Activated CD4-positive, alpha-beta memory T cell treated with anti-CD3 and anti-CD28 coated beads, Interleukin-2, amount 10 ng/mL, durations not matched to agents 7 days and 5 days (primary cell): ENCODE measurements at regions not wholly inside any gene's neighbourhood (a gene's known extent, or its start where the extent isn't known, plus 50 kb on each side); places are given as distances from the start of the nearest gene placed in this dataset.
"Not testable (repeated sequence)": the region's sequence is repeated elsewhere in the genome, so short reads cannot be mapped to it uniquely, and the experiment has no call there.

Source experiments
- CTCF ChIA-PET: fragments of 350-600 bp; sonication (Branson Sonifier 250); formaldehyde crosslinking; loops from one replicate; lab custom pipeline; 2021; ENCODE audit warnings: antibody characterized with exemption, inconsistent platforms; lab: Charles Lee
- POLR2A ChIA-PET: fragments of 350-600 bp; sonication (Branson Sonifier 250); formaldehyde crosslinking; loops from one replicate; lab custom pipeline; 2021; ENCODE audit warnings: antibody characterized with exemption; lab: Charles Lee
- DNase-seq: peaks from one replicate; pipeline ENCODE4 v3.0.0-alpha.2; 2020
- H3K27ac Mint-ChIP-seq: one replicate; pipeline ENCODE4 v1.8.0; 2021; ENCODE audit warnings: mild to moderate bottlenecking, mixed read lengths
- H3K27me3 Mint-ChIP-seq: one replicate; pipeline ENCODE4 v1.8.0; 2021; ENCODE audit warnings: mixed read lengths
- H3K36me3 Mint-ChIP-seq: one replicate; pipeline ENCODE4 v1.8.0; 2021; ENCODE audit warnings: low read depth, mixed read lengths
- H3K4me1 Mint-ChIP-seq: one replicate; pipeline ENCODE4 v1.8.0; 2021; ENCODE audit warnings: mixed read lengths
- H3K4me3 Mint-ChIP-seq: one replicate; pipeline ENCODE4 v1.8.0; 2021; ENCODE audit warnings: mild to moderate bottlenecking, mixed read lengths
- H3K9me3 Mint-ChIP-seq: one replicate; pipeline ENCODE4 v1.8.0; 2021; ENCODE audit warnings: mixed read lengths

DNA sequence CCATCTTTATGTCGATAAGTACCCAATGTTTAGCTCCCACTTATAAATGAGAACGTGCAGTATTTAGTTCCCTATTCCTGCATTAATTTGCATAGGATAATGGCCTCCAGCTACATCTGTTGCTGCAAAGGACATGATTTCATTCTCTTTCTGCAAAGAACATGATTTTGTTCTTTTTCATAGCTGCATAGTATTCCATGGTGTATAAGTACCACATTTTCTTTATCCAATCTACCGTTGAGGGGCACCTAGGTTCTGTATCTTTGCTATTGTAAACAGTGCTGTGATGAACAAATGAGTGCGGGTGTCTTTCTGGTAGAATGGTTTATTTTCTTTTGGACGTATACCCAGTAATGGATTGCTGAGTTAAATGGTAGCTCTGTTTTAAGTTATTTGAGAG lies 63.0 kb downstream of the HLX start:
- DNase-seq = no peak
- H3K36me3 Mint-ChIP-seq = no peaks in the 10 kb centered on the region

DNA sequence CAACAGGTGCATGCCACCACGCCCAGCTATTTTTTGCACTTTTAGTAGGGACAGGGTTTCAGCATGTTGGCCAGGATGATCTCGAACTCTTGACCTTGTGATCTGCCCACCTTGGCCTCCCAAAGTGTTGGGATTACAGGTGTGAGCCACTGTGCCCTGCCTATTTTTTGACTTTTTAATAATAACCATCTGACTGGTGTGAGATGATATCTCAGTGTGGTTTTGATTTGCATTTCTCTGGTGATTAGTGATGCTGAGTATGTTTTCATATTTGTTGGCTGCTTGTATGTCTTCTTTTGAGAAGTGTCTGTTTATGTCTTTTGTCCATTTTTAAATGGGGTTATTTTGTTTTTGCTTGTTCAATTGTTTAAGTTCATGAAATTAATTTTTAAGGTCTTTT lies 63.7 kb downstream of the HLX start:
- DNase-seq, CTCF ChIA-PET, H3K27me3 Mint-ChIP-seq, H3K4me3 Mint-ChIP-seq, H3K9me3 Mint-ChIP-seq, H3K4me1 Mint-ChIP-seq, POLR2A ChIA-PET, H3K36me3 Mint-ChIP-seq, H3K27ac Mint-ChIP-seq: not testable (repeated sequence)

More for the DNA sequence above, 63.0 kb downstream of the HLX start:
- H3K4me1 Mint-ChIP-seq = no peaks in the 10 kb centered on the region
- no peak overlapping the region for H3K27ac Mint-ChIP-seq
- peaks cover 2% of the 10 kb centered on the region for H3K9me3 Mint-ChIP-seq
- ChIA-PET CTCF (no interaction called here), POLR2A (no interaction called here)
- H3K27me3 Mint-ChIP-seq = no peaks in the 10 kb centered on the region
- H3K4me3 Mint-ChIP-seq = no peak overlapping the region

DNA sequence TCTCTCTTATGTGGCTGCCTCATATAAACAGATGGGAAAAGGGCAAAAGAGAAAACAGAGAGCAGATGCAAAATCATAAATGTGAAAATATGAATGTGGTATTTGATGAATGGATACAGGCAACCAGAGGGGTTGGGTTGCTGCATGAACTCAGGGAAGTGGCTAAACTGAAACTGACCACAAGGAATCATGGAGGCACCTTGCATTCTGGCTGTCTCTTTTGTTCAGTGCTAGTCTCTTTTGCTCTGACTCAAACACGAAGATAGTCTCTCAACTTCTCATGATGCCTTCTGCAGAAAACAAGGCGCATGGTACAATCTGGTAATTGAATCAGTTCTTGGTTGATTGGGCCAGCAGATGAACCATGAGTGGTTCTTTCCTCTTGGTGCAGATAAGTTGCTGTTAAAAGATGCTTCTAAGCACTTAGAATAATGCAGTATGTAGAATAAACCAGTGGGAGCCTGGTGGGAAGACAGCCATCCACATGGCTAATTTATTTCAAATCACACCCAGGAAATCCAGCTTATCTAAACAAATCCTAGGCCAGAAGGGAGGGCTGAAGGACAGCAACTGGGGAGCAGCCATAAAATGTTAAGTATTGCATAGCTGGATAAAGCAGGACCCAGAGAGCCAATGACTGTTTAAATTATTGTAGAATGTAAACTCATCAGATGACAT lies 64.2 kb downstream of the HLX start:
- Mint-ChIP-seq H3K27me3 (no peaks in the 10 kb centered on the region), H3K4me3 (no peak overlapping the region), H3K27ac (no peak overlapping the region), H3K36me3 (no peaks in the 10 kb centered on the region), H3K4me1 (no peaks in the 10 kb centered on the region), H3K9me3 (peaks cover 2% of the 10 kb centered on the region)
- DNase-seq = no peak
- ChIA-PET CTCF (no interaction called here), POLR2A (no interaction called here)

DNA sequence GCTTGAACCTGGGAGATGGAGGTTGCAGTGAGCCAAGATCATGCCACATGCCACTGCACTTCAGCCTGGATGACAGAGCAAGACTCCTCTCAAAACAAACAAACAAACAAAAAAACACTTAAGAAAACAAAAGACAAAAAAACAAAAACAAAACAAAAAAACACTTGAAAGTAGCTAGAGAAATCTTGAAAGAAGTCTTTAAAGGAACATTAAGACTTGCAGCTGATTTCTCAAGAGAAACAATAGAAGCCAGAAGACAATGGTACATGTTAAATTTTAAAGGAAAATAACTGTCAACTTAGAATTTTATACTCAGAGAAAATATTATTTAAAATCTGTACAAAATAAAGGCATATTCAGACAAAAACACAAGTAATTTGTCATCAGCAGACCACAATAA lies 71.3 kb downstream of the HLX start:
- Mint-ChIP-seq H3K27me3 (no peaks in the 10 kb centered on the region), H3K27ac (no peak overlapping the region), H3K9me3 (peaks cover 3% of the 10 kb centered on the region), H3K36me3 (no peaks in the 10 kb centered on the region), H3K4me1 (no peaks in the 10 kb centered on the region), H3K4me3 (no peak overlapping the region)
- ChIA-PET POLR2A (no interaction called here), CTCF (no interaction called here)
- no peak for DNase-seq

DNA sequence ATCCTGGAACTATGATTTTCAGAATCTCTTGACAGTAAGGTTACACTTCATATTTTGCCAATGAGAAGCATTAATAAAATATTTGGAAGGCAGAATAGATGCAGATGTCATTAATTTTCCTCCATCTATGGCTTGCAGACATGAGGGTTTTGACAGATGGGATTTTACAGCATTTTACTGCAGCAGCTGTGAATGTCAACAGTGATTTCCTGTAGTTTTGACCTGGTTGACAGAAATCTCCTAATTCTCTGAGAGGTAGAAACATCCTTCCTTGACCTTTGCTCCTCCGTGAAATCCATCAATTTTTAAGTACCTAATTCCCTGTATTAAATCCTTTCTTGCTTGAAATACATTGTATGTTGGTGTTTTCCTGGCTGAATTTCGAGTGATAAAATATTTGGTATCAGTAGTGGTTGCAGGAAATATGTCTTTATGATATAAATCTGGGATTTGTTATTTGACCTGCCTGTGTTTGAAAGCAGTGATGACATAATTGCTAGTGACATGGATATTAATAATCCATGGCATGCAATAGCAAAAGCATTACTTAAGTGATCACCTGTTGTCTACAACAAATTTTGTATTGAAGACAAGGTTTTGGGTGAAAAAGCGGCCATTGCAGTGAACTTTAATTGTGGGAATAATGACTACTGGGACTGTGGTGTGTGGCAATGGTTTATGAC lies 73.9 kb downstream of the HLX start:
- POLR2A ChIA-PET = no interaction called here
- Mint-ChIP-seq H3K4me1 (no peaks in the 10 kb centered on the region), H3K36me3 (no peaks in the 10 kb centered on the region), H3K27ac (no peak overlapping the region), H3K27me3 (no peaks in the 10 kb centered on the region), H3K4me3 (no peak overlapping the region), H3K9me3 (peaks cover 3% of the 10 kb centered on the region)
- CTCF ChIA-PET = no interaction called here
- DNase-seq = no peak

DNA sequence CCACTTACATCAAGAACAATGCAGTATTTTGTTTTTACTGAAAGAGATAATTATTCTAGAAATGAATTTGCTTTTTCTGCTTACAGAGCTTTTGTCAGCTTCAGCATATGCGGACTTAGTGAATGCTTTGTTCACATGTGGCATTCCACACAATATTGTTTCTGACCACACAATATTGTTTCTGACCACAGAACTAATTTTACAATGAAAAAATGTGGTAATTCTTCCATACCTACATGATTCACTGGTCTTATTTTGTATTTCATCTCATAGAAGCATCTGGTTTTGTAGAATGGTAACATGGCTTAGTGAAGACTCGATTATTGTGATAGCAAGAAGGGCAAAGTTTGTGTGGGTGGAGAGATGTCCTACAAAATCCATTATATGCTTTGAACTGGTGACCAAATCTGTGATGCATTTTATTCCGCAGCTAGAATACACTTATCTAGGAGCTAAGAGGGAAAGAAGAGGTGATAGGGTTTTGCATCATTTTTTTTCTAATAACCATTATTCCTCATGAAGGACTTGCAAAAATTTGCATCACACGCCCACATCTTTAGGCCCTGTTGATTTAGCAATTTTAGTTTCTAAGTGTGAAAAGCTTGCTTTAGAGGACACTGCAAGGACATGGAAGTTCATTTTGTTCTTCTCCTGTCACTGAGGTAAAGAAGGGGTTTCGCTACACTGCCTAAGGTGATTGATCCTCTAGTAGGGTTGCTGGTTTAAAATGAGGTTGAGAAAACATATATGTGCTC lies 75.3 kb downstream of the HLX start:
- Mint-ChIP-seq H3K4me1 (no peaks in the 10 kb centered on the region), H3K4me3 (no peak overlapping the region), H3K27me3 (no peaks in the 10 kb centered on the region), H3K9me3 (peaks cover 3% of the 10 kb centered on the region), H3K27ac (no peak overlapping the region), H3K36me3 (no peaks in the 10 kb centered on the region)
- no peak for DNase-seq
- CTCF ChIA-PET = no interaction called here
- POLR2A ChIA-PET = no interaction called here

DNA sequence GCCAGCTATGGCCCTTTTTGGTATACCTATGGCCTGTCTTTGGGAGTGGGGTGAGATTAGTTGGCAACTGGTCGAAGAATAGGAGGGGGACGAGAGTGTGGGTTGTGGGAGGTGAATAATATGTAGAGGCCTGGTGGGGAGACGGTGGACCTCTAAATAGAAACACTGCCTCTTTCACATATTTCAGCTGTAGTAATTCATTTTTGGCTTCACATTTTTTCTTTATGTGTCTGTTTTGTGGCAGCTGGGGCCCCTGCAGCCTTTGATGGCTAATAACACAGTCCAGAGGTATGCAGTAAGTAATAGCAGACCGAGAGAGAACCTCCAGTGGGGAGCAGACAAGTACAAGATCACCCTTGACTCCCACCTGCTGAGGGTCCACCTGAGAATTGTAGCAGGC lies 75.9 kb downstream of the HLX start:
- no peaks in the 10 kb centered on the region for H3K27me3 Mint-ChIP-seq
- CTCF ChIA-PET = no interaction called here
- no peaks in the 10 kb centered on the region for H3K36me3 Mint-ChIP-seq
- H3K4me3 Mint-ChIP-seq = no peak overlapping the region
- H3K4me1 Mint-ChIP-seq = no peaks in the 10 kb centered on the region
- H3K9me3 Mint-ChIP-seq = no peaks in the 10 kb centered on the region
- no peak overlapping the region for H3K27ac Mint-ChIP-seq
- no peak for DNase-seq
- POLR2A ChIA-PET = no interaction called here

DNA sequence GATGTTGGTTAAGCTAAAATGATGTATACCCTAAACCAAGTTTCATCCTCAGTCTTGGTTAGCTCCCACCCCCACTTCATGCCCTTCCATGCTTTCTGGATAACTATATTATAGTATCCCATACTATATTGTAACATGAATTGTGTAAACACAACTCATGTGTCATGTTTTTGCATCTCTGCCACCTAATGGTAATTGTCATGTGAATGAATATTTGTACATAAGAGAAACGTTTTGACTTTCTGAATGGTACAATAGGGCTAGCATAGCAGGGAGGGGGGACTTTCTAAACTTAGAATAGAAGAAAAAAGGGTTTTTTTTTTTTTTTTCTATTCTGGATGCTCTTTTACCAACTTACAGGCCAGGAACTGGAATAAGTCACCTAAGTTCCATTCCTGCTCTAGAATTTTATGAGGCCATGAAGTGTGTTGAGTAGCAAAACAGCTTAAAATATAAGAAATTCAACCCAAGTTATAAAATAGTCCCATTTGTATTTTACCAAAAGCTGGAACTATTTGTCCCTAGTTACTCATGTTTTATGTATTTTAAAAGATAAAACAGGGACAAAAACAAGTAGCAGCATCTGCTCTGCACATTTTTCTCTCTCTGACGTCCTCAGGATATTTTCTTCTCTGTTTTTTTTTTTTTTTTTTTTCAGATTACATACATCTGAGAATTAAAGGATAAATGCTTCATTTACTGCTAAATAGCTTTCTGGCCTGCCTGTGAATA lies 77.4 kb downstream of the HLX start:
- no peak for DNase-seq
- Mint-ChIP-seq H3K27ac (no peak overlapping the region), H3K9me3 (no peaks in the 10 kb centered on the region), H3K36me3 (no peaks in the 10 kb centered on the region), H3K4me3 (no peak overlapping the region), H3K27me3 (no peaks in the 10 kb centered on the region), H3K4me1 (no peaks in the 10 kb centered on the region)
- ChIA-PET POLR2A (no interaction called here), CTCF (interaction anchor here (0.6 to 0.7 kb wide), 2 partner anchors 78 to 311 kb away, joined by 3 read pairs; partner anchors contain the start of gene HLX)

DNA sequence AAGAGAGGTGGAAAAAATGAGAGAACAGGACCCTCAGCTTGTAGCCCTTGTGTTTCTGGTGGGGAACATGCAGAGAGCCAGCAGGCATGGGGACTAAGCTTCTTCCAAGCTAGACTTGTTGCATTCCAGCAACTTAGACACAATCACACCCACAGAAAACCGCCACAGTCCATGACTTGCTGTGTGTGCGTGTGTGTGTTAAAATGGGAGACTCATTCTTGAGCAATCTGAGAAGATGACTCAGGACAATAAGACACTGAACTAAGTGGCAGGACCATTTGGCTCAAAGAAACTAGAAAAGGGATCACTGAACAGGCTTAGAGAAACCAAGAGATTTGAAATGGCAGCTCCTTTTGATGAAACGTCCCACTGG lies 78.0 kb downstream of the HLX start:
- DNase-seq = no peak
- no peaks in the 10 kb centered on the region for H3K36me3 Mint-ChIP-seq
- no peaks in the 10 kb centered on the region for H3K27me3 Mint-ChIP-seq
- CTCF ChIA-PET = interaction anchor here (0.6 to 0.7 kb wide), 2 partner anchors 78 to 311 kb away, joined by 3 read pairs; partner anchors contain the start of gene HLX
- no peaks in the 10 kb centered on the region for H3K4me1 Mint-ChIP-seq
- no peak overlapping the region for H3K27ac Mint-ChIP-seq
- no peaks in the 10 kb centered on the region for H3K9me3 Mint-ChIP-seq
- H3K4me3 Mint-ChIP-seq = no peak overlapping the region
- POLR2A ChIA-PET = no interaction called here

DNA sequence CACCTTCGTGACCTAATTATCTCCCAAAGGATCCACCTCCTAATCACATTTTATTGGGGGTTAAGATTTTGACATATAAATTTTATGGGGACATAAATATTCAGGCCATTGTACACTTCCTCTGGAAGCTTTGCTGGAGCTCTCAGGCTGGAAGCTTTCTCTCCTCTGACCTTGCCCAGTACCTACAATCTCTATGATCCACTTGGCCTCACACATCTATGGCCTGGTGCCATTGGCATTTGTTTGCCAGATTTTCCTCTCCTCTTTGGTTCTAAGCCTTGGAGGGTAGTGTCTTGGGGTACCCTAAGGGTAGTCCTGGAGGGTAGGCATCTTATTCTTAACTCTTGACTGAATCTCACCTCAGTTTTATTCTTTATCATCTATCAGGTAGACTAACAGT lies 79.0 kb downstream of the HLX start:
- ChIA-PET CTCF (no interaction called here), POLR2A (no interaction called here)
- no peak overlapping the region for H3K4me3 Mint-ChIP-seq
- no peak for DNase-seq
- no peaks in the 10 kb centered on the region for H3K27me3 Mint-ChIP-seq
- H3K9me3 Mint-ChIP-seq = no peaks in the 10 kb centered on the region
- H3K36me3 Mint-ChIP-seq = no peaks in the 10 kb centered on the region
- H3K4me1 Mint-ChIP-seq = no peaks in the 10 kb centered on the region
- H3K27ac Mint-ChIP-seq = no peak overlapping the region

DNA sequence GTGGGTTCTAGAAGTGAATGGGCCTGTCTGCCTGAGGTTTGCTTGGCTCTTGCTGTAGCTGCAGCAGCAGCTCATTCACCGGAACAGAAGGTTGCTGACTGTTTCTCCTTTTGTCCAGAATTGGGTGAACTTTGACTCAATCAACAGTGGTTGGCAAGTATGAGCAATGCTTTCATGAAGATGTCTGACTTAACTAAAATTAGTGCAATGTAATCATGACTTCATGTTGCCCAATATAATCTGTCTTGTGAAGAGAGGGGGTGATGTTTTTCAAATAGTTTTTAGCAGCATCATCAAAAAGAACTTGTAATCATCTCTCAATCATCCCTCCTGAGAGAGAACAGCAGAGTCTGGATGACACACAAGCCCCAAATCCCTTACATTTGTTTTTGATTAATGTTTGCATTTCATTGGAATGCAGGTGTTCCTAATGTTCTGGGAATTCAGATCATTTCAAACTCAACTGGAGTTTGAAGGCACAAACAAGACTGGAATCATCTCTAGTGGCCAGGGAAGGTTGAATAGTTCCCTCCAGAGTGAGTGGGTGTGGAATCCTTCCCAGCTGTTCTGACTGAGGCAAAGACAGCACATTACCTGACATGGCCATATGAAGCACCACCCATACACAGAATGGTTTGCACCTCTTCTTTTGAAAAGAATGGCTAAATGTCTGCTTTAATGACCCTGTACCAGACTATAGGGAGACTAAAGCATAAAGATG lies 82.9 kb downstream of the HLX start:
- Mint-ChIP-seq H3K27ac (no peak overlapping the region), H3K9me3 (peaks cover 5% of the 10 kb centered on the region), H3K27me3 (no peaks in the 10 kb centered on the region), H3K4me3 (no peak overlapping the region), H3K4me1 (no peaks in the 10 kb centered on the region), H3K36me3 (no peaks in the 10 kb centered on the region)
- no peak for DNase-seq
- CTCF ChIA-PET = no interaction called here
- POLR2A ChIA-PET = no interaction called here

DNA sequence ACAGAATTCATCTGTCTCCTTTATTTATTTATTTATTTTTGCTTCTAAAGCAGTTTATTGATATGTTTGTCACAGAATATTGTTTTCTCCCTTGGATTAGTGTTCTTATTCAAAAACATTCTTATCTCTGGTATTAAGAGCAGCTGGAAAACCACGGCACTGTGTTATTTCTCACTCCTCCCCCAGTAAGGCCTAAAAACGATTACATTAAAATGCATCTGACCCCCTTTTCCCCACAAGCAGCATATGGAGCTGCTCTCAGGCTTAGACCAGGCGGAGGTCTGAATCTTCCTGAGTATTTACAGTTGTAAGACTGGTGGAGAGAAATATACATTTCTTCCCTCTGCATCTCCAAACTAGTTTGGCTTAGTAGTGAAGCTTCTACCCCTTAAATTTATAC lies 86.8 kb downstream of the HLX start:
- H3K27me3 Mint-ChIP-seq = no peaks in the 10 kb centered on the region
- H3K4me1 Mint-ChIP-seq = no peaks in the 10 kb centered on the region
- CTCF ChIA-PET = no interaction called here
- no peaks in the 10 kb centered on the region for H3K36me3 Mint-ChIP-seq
- POLR2A ChIA-PET = no interaction called here
- no peak for DNase-seq
- peaks cover 8% of the 10 kb centered on the region for H3K9me3 Mint-ChIP-seq
- no peak overlapping the region for H3K4me3 Mint-ChIP-seq
- H3K27ac Mint-ChIP-seq = no peak overlapping the region

DNA sequence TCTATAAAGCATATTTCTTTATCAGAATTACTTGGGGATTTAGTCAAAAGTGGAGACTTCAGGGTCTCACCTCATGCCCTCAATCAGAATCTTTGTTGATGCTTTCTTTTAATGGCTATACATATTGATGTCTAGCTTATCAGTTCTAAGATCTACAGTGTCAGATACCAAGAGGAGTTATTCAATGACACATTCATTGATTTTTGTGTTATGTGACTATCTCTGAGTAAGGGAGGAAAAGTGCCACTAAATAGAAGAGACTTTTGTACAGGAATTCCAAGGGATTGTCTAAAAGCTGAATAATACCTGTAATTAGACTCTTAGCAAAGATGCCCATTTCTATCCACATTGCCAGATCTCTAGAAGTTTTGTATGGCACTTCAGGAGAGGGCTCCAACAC lies 87.2 kb downstream of the HLX start:
- no peak overlapping the region for H3K4me3 Mint-ChIP-seq
- H3K9me3 Mint-ChIP-seq = peaks cover 8% of the 10 kb centered on the region
- CTCF ChIA-PET = no interaction called here
- POLR2A ChIA-PET = no interaction called here
- H3K27ac Mint-ChIP-seq = no peak overlapping the region
- H3K36me3 Mint-ChIP-seq = no peaks in the 10 kb centered on the region
- H3K27me3 Mint-ChIP-seq = no peaks in the 10 kb centered on the region
- H3K4me1 Mint-ChIP-seq = no peaks in the 10 kb centered on the region
- no peak for DNase-seq
